ENCODE measurements at regions not wholly inside any gene's neighbourhood (a gene's known extent, or its start where the extent isn't known, plus 50 kb on each side); places are given as distances from the start of the nearest gene placed in this dataset.

DNA sequence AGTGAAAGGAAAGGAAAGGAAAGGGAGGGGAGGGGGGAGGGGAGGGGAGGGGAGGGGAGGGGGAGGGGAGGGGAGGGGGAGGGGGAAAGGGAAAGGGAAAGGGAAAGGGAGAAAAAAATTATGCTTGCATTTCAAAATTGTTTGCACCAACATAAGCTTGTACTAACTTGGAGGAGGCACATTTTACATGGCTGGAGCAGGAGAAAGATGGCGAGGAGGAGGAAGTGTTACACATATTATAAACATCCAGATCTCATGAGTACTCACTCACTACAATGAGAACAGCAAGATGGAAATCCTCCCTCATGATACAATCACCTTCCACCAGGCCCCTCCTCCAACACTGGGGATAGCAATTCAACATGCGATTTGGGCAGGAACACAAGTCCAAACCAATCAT, 660.2 kb upstream of the CDH2 start:
- TF ChIP-seq POLR2A (IDR thresholded peaks at IDR 0.05; ENCODE audit: low read length) = no peak
- no peak for TF ChIP-seq GATA1 (IDR thresholded peaks at IDR 0.05; ENCODE audit: low read depth, low read length)

All from erythroblast (primary cell).